ENCODE measurements at regions not wholly inside any gene's neighbourhood (a gene's known extent, or its start where the extent isn't known, plus 50 kb on each side); places are given as distances from the start of the nearest gene placed in this dataset.

DNA sequence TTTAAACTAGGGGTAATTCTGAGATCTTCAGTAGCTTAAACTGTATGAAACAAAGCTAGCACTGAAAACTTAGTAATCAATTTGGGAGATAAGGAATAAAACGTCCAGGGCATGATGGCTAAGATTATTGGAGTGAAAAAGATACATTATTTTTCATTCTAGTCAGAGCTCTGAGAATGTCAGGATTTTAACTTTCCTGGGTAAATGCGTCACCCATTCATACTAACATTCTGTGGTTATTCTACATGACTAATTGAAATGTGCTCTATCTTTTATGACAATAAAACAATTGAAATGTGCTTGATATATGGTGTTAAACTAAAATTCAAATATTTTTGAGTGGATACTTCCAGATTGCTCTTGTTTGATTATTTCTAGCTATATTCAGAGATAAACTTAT lies 626.0 kb downstream of the EDEM1 start:
- no peak overlapping the region for H3K4me3 ChIP-seq
- DNase-seq = no peak
- H3K9me3 ChIP-seq = no peaks in the 10 kb centered on the region
- no peak overlapping the region for H3K27ac ChIP-seq
- TF ChIP-seq EP300 (IDR thresholded peaks at IDR 0.05) = no peak
- no peak for TF ChIP-seq POLR2A (IDR thresholded peaks at IDR 0.05)
- TF ChIP-seq, protein P1, sequence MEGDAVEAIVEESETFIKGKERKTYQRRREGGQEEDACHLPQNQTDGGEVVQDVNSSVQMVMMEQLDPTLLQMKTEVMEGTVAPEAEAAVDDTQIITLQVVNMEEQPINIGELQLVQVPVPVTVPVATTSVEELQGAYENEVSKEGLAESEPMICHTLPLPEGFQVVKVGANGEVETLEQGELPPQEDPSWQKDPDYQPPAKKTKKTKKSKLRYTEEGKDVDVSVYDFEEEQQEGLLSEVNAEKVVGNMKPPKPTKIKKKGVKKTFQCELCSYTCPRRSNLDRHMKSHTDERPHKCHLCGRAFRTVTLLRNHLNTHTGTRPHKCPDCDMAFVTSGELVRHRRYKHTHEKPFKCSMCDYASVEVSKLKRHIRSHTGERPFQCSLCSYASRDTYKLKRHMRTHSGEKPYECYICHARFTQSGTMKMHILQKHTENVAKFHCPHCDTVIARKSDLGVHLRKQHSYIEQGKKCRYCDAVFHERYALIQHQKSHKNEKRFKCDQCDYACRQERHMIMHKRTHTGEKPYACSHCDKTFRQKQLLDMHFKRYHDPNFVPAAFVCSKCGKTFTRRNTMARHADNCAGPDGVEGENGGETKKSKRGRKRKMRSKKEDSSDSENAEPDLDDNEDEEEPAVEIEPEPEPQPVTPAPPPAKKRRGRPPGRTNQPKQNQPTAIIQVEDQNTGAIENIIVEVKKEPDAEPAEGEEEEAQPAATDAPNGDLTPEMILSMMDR (IDR thresholded peaks at IDR 0.05) = no peak
- H3K36me3 ChIP-seq = no peaks in the 10 kb centered on the region
- WGBS, 3 donors = 31 to 56% (median 39%) methylated on average over 2 of the region's 2 CpGs
- intact Hi-C loops (cut with DNase I) = no loop called here
- no peaks in the 10 kb centered on the region for H3K4me1 ChIP-seq (ENCODE audit: insufficient read depth)
- no peaks in the 10 kb centered on the region for H3K27me3 ChIP-seq

DNA sequence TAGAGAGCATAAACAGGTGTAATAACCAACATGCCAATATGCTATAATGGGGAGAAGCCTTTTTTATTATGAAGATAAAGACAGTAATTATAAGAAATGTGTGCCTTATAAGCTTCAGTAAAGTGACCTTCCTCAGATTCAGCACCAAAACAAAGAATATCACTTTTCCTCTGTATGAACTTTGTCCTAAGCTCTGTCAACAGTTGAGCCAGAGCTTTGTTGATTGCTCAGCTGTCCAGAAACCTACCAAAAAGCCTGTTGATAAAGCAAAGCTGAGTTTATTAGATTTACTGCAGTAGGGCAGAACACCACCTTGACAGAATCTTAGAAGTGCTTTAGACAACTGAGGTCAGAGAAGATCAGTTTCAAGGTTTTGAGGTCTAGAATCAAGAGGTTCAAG lies 635.3 kb downstream of the EDEM1 start:
- H3K4me3 ChIP-seq = no peak overlapping the region
- TF ChIP-seq, protein P1 (IDR thresholded peaks at IDR 0.05) = no peak
- TF ChIP-seq EP300 (IDR thresholded peaks at IDR 0.05) (no peak), POLR2A (IDR thresholded peaks at IDR 0.05) (no peak)
- intact Hi-C loops (cut with DNase I) = no loop called here

DNA sequence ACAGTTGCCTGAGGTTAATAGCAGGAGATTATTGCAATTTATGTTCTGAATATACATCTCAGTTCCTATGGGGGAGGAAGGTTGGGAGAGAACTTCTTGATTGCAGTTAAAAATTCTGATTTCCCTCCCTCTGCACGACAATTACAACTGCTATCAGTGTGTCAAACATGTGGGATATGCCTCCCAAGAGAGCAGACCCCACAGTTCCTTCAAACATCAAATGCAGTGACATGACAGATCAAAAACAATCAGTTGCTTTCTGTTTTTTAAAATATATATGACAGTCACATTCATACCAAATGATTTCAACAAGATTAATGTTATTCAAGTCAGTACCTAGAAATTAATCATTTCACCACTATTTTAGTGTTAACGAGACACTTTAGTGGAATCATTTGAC lies 639.0 kb downstream of the EDEM1 start:
- TF ChIP-seq, protein P1 (IDR thresholded peaks at IDR 0.05) = no peak
- no peak for TF ChIP-seq POLR2A (IDR thresholded peaks at IDR 0.05)
- TF ChIP-seq EP300 (IDR thresholded peaks at IDR 0.05) = no peak
- DNase-seq = no peak
- H3K27me3 ChIP-seq = no peaks in the 10 kb centered on the region
- no peaks in the 10 kb centered on the region for H3K9me3 ChIP-seq
- H3K4me1 ChIP-seq (ENCODE audit: insufficient read depth) = no peaks in the 10 kb centered on the region
- no peaks in the 10 kb centered on the region for H3K36me3 ChIP-seq
- no peak overlapping the region for H3K4me3 ChIP-seq
- WGBS, 3 donors = 14 to 22% (median 16%) methylated on average over 2 of the region's 2 CpGs
- no peak overlapping the region for H3K27ac ChIP-seq
- intact Hi-C loops (cut with DNase I) = no loop called here

More for the DNA sequence above, 635.3 kb downstream of the EDEM1 start:
- no peak for DNase-seq
- H3K9me3 ChIP-seq = no peaks in the 10 kb centered on the region
- H3K27ac ChIP-seq = no peak overlapping the region
- no peaks in the 10 kb centered on the region for H3K27me3 ChIP-seq
- H3K4me1 ChIP-seq (ENCODE audit: insufficient read depth) = no peaks in the 10 kb centered on the region
- H3K36me3 ChIP-seq = no peaks in the 10 kb centered on the region

DNA sequence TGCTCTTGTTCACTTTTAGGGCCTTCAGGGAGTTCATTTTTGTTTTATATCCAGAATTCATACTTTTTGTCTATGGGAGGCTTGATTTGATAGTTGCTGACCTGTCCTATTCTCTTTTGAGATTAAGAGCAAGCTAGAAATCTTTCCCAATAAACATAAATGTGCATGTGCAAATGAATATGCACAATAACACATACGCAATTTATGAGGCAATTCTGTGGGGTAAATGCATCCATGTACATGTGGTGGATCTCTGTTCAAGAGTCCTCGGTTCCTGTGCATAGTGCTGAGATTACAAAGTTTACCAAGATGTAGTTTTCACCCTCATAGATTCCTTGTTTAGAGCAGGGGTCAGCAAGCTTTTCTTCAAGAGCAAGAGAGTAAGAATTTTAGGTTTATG lies 640.7 kb downstream of the EDEM1 start:
- no peaks in the 10 kb centered on the region for H3K27me3 ChIP-seq
- no peak for DNase-seq
- intact Hi-C loops (cut with DNase I) = no loop called here
- no peaks in the 10 kb centered on the region for H3K36me3 ChIP-seq
- H3K27ac ChIP-seq = no peak overlapping the region
- TF ChIP-seq POLR2A (IDR thresholded peaks at IDR 0.05) = no peak
- no peak for TF ChIP-seq EP300 (IDR thresholded peaks at IDR 0.05)
- TF ChIP-seq, protein P1 (IDR thresholded peaks at IDR 0.05) = no peak
- 83 to 94% (median 85%) methylated on average over 2 of the region's 2 CpGs for WGBS, 3 donors
- H3K4me1 ChIP-seq (ENCODE audit: insufficient read depth) = no peaks in the 10 kb centered on the region
- H3K9me3 ChIP-seq = no peaks in the 10 kb centered on the region
- H3K4me3 ChIP-seq = no peak overlapping the region

DNA sequence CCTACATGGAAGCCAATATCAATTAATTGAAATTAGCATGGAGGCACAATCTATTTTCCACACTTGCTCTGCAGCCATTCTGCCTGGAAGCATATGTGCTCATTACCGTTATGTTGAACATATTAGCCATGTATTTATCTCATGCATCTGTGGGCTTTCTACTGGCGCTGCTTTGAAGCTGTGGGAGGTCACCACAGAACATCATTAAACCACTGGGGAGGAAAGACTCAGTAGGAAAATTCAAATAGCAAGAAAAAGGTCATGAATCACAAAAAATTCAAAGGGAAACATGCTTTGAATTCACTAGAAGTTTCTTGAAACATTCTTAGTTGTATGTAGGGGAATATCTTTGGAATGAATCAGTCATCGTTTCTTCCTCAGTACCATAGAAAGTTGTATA lies 652.5 kb downstream of the EDEM1 start:
- DNase-seq = no peak
- Histone ChIP-seq H3K4me1 (ENCODE audit: insufficient read depth) (no peaks in the 10 kb centered on the region), H3K27ac (no peak overlapping the region), H3K4me3 (no peak overlapping the region), H3K36me3 (no peaks in the 10 kb centered on the region), H3K27me3 (no peaks in the 10 kb centered on the region), H3K9me3 (no peaks in the 10 kb centered on the region)
- TF ChIP-seq POLR2A (IDR thresholded peaks at IDR 0.05) = no peak
- TF ChIP-seq, protein P1 (IDR thresholded peaks at IDR 0.05) = no peak
- TF ChIP-seq EP300 (IDR thresholded peaks at IDR 0.05) = no peak
- WGBS, 3 donors = 32 to 37% (median 33%) methylated on average over 3 of the region's 3 CpGs
- intact Hi-C loops (cut with DNase I) = no loop called here
